Uterus (tissue), 3 donors: ENCODE measurements at regions not wholly inside any gene's neighbourhood (a gene's known extent, or its start where the extent isn't known, plus 50 kb on each side); places are given as distances from the start of the nearest gene placed in this dataset.

Source experiments
- DNase-seq, 2 donors: peaks; one replicate each; pipeline ENCODE4 v3.0.0-alpha.2; 2019 to 2020
- H3K27ac ChIP-seq, 2 donors: fragments of 200-600 bp; sonication (generic); 1 replicate in 1 of 2; 2 replicates in 1 of 2; pipeline ENCODE4 v1.5.1; 2016 to 2018
- H3K27me3 ChIP-seq, 2 donors: fragments of 200-600 bp; sonication (generic); one replicate each; pipeline ENCODE4 v1.5.1; 2018 to 2019; ENCODE audit warnings: control low read depth in 1 of 2
- H3K36me3 ChIP-seq, 2 donors: fragments of 200-600 bp; sonication (generic); one replicate each; pipeline ENCODE4 v1.5.1; 2019; ENCODE audit warnings: control low read depth in 1 of 2
- H3K4me1 ChIP-seq, 2 donors: fragments of 200-600 bp; sonication (generic); one replicate each; pipeline ENCODE4 v1.5.1; 2018 to 2019; ENCODE audit warnings: control low read depth in 1 of 2
- H3K4me3 ChIP-seq, 2 donors: fragments of 200-600 bp; sonication (generic); 1 replicate in 1 of 2; 2 replicates in 1 of 2; pipeline ENCODE4 v1.5.1; 2018 to 2019; ENCODE audit warnings: mild to moderate bottlenecking in 1 of 2
- H3K9me3 ChIP-seq, 2 donors: fragments of 200-600 bp; sonication (generic); one replicate each; pipeline ENCODE4 v1.5.1; 2019; ENCODE audit warnings: control low read depth in 1 of 2
- POLR2A ChIP-seq, 2 donors: fragments of 450-650 bp; IDR thresholded peaks; one replicate each; pipeline ENCODE4 v1.6.1; 2016; ENCODE audit warnings: antibody characterized with exemption in 2 of 2, mild to moderate bottlenecking in 1 of 2, moderate library complexity in 1 of 2
- intact Hi-C: fragments of 100-400 bp; cut with DNase I; formaldehyde crosslinking; loops from one replicate; pipeline ENCODE4 v1.15.1; 2023; ENCODE audit warnings: low total_unique reads
- TF ChIP-seq, protein P1 (sequence below), 4 experiments: fragments of 200-600 bp in 2 of 4; fragments of 450-650 bp in 2 of 4; sonication (generic) in 2 of 4; IDR thresholded peaks; one replicate each; pipeline ENCODE4 v1.5.1; 2016 to 2019; ENCODE audit warnings: antibody characterized with exemption in 4 of 4, mild to moderate bottlenecking in 2 of 4, moderate library complexity in 1 of 4
- donor health status: DM: yes; HTN: yes; CAD: no.

DNA sequence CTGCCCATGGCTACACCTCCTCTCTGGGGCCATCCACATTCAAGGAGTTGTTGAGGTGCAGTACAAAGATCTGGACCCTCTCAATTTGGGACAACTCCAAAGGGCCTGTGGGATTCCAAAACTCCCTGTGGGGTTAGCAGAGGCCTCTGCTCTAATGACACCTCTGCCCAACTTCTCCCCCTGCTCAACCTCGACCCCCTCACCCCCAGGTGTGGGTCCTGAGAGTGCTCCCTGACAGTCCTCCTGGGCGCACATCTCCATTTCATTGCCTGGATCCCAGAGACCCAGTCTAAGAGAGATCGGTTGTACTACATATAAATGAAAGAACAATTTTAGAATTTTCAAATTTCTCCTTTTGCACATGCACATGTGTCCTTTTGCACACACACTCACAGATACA, 73.0 kb upstream of the NKD1 start:
- DNase-seq: no peak
- Histone ChIP-seq H3K36me3 (no peaks in the 10 kb centered on the region), H3K27me3 (no peaks in the 10 kb centered on the region), H3K9me3 (no peaks in the 10 kb centered on the region), H3K4me3 (no peak overlapping the region), H3K4me1 (no peaks in the 10 kb centered on the region), H3K27ac (no peak overlapping the region)
- TF ChIP-seq POLR2A (IDR thresholded peaks at IDR 0.05): no peak
- TF ChIP-seq, protein P1, sequence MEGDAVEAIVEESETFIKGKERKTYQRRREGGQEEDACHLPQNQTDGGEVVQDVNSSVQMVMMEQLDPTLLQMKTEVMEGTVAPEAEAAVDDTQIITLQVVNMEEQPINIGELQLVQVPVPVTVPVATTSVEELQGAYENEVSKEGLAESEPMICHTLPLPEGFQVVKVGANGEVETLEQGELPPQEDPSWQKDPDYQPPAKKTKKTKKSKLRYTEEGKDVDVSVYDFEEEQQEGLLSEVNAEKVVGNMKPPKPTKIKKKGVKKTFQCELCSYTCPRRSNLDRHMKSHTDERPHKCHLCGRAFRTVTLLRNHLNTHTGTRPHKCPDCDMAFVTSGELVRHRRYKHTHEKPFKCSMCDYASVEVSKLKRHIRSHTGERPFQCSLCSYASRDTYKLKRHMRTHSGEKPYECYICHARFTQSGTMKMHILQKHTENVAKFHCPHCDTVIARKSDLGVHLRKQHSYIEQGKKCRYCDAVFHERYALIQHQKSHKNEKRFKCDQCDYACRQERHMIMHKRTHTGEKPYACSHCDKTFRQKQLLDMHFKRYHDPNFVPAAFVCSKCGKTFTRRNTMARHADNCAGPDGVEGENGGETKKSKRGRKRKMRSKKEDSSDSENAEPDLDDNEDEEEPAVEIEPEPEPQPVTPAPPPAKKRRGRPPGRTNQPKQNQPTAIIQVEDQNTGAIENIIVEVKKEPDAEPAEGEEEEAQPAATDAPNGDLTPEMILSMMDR (IDR thresholded peaks at IDR 0.05): no peak
- intact Hi-C loops: no loop called here

DNA sequence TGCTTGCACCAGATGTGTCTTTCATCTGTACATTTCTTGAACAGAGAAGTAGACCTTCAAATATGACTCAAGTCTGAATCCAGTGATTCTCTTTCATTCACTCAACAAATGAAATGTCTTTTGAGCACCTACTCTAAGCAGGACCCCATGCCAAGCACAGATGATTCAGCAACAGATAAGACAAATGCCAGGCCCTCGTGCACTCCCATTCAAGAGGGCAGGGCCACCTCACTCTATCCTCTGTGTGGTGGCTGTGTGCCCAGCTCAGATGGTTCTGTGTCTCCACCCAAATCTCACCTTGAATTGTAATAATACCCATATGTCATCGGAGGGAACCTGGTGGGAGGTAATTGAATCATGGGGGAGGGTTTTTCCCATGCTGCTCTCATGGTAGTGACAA, 74.1 kb upstream of the NKD1 start:
- no peak for TF ChIP-seq POLR2A (IDR thresholded peaks at IDR 0.05)
- TF ChIP-seq, protein P1 (IDR thresholded peaks at IDR 0.05): no peak
- Histone ChIP-seq H3K36me3 (no peaks in the 10 kb centered on the region), H3K4me1 (no peaks in the 10 kb centered on the region), H3K27me3 (no peaks in the 10 kb centered on the region), H3K4me3 (no peak overlapping the region), H3K27ac (no peak overlapping the region), H3K9me3 (no peaks in the 10 kb centered on the region)
- DNase-seq: no peak
- intact Hi-C loops: no loop called here

DNA sequence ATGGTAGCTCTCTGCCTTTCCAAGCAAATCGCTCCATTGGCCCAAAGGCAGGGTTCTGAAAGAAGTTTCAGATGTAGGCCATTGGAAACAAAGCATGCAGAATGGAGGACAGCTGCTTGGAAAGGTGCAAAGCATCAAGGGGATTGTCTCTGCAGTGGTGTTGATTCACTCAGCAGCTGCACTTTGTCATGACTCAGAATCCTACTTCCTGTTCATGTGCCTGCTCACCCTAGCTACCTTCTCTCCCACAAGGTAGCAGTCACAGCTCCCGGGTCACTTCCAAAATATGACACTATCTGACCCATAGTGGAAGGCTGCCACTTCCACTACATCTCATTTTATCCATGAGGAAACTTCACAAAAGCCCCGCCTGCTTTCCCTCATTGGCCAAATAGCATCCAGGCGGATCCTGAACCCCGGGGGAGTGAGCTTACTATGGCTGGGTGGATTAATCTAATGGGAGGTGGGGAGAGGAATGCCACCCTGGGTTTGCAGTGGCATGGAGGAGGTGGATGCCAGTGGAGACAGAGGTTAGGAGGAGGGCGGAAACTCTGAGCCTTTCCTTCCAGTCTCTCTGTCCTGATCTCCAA, 74.7 kb upstream of the NKD1 start:
- H3K27ac ChIP-seq: no peak overlapping the region
- H3K4me3 ChIP-seq: no peak overlapping the region
- intact Hi-C loops: no loop called here
- TF ChIP-seq POLR2A (IDR thresholded peaks at IDR 0.05): no peak
- TF ChIP-seq, protein P1 (IDR thresholded peaks at IDR 0.05): no peak
- H3K27me3 ChIP-seq: no peaks in the 10 kb centered on the region
- no peaks in the 10 kb centered on the region for H3K4me1 ChIP-seq
- H3K36me3 ChIP-seq: no peaks in the 10 kb centered on the region
- no peak for DNase-seq
- no peaks in the 10 kb centered on the region for H3K9me3 ChIP-seq

GRCh38 chr16:50472472-50472871, 75.7 kb upstream of the NKD1 start:
- Histone ChIP-seq H3K4me3 (no peak overlapping the region), H3K4me1 (peaks cover 0 to 6% of the 10 kb centered on the region in 2 donors), H3K36me3 (no peaks in the 10 kb centered on the region), H3K27me3 (no peaks in the 10 kb centered on the region), H3K9me3 (no peaks in the 10 kb centered on the region), H3K27ac (no peak overlapping the region)
- intact Hi-C loops: no loop called here
- DNase-seq: no peak
- TF ChIP-seq, protein P1 (IDR thresholded peaks at IDR 0.05): no peak
- no peak for TF ChIP-seq POLR2A (IDR thresholded peaks at IDR 0.05)

DNA sequence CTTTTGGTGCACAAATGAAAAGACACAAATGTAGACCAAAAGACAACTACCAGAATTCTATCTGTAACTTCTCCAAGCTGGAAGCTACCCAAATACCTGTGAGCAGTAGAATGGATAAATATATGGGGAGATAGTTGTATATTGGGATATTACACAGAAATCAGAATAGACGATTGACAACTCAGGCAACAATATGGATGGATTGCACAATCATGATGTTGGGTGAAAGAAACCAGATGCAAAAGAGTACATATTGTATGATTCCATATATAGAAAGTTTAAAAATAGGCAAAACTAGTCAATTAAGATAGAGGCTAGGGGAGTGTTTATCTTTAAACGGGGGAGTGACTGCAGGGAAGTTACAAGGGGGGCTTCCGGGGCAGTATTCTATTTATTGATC, 77.5 kb upstream of the NKD1 start:
- TF ChIP-seq, protein P1 (IDR thresholded peaks at IDR 0.05): no peak
- TF ChIP-seq POLR2A (IDR thresholded peaks at IDR 0.05): no peak
- intact Hi-C loops: no loop called here
- H3K9me3 ChIP-seq: no peaks in the 10 kb centered on the region
- H3K4me1 ChIP-seq: peaks cover 0 to 6% of the 10 kb centered on the region in 2 donors
- no peaks in the 10 kb centered on the region for H3K36me3 ChIP-seq
- H3K27me3 ChIP-seq: no peaks in the 10 kb centered on the region
- H3K4me3 ChIP-seq: no peak overlapping the region
- DNase-seq: no peak
- no peak overlapping the region for H3K27ac ChIP-seq
